Endothelial cell (in vitro differentiated cells): ENCODE measurements at regions not wholly inside any gene's neighbourhood (a gene's known extent, or its start where the extent isn't known, plus 50 kb on each side); places are given as distances from the start of the nearest gene placed in this dataset.

Experiments
- DNase-seq: peaks from one replicate; pipeline ENCODE4 v3.0.0; 2021; ENCODE audit warnings: low spot score
- H3K27ac Mint-ChIP-seq: one replicate; pipeline ENCODE4 v1.8.0; 2021; ENCODE audit warnings: mixed read lengths, inconsistent platforms; ENCODE audit not compliant: unreplicated experiment
- H3K27me3 Mint-ChIP-seq: one replicate; pipeline ENCODE4 v1.8.0; 2021; ENCODE audit warnings: mild to moderate bottlenecking, moderate library complexity, mixed read lengths, inconsistent platforms; ENCODE audit not compliant: unreplicated experiment
- H3K36me3 Mint-ChIP-seq: one replicate; pipeline ENCODE4 v1.8.0; 2021; ENCODE audit warnings: mild to moderate bottlenecking, low read depth, mixed read lengths, inconsistent platforms; ENCODE audit not compliant: unreplicated experiment
- H3K4me1 Mint-ChIP-seq: one replicate; pipeline ENCODE4 v1.8.0; 2021; ENCODE audit warnings: mild to moderate bottlenecking, mixed read lengths, inconsistent platforms; ENCODE audit not compliant: unreplicated experiment
- H3K4me3 Mint-ChIP-seq: one replicate; pipeline ENCODE4 v1.8.0; 2021; ENCODE audit warnings: mild to moderate bottlenecking, mixed read lengths, inconsistent platforms; ENCODE audit not compliant: unreplicated experiment
- H3K9me3 Mint-ChIP-seq: one replicate; pipeline ENCODE4 v1.8.0; 2021; ENCODE audit warnings: mixed read lengths, inconsistent platforms; ENCODE audit not compliant: unreplicated experiment
- TF ChIP-seq, protein P1 (sequence below): fragments of 200-600 bp; sonication (generic); IDR thresholded peaks from one replicate; pipeline ENCODE4 v1.5.0; 2021; ENCODE audit warnings: antibody characterized with exemption; ENCODE audit not compliant: unreplicated experiment

- TF ChIP-seq, protein P1, sequence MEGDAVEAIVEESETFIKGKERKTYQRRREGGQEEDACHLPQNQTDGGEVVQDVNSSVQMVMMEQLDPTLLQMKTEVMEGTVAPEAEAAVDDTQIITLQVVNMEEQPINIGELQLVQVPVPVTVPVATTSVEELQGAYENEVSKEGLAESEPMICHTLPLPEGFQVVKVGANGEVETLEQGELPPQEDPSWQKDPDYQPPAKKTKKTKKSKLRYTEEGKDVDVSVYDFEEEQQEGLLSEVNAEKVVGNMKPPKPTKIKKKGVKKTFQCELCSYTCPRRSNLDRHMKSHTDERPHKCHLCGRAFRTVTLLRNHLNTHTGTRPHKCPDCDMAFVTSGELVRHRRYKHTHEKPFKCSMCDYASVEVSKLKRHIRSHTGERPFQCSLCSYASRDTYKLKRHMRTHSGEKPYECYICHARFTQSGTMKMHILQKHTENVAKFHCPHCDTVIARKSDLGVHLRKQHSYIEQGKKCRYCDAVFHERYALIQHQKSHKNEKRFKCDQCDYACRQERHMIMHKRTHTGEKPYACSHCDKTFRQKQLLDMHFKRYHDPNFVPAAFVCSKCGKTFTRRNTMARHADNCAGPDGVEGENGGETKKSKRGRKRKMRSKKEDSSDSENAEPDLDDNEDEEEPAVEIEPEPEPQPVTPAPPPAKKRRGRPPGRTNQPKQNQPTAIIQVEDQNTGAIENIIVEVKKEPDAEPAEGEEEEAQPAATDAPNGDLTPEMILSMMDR, result no peak
- DNase-seq, result no peak
- peaks cover 7% of the 10 kb centered on the region for H3K36me3 Mint-ChIP-seq
- no peaks in the 10 kb centered on the region for H3K4me1 Mint-ChIP-seq
- no peaks in the 10 kb centered on the region for H3K27me3 Mint-ChIP-seq
- H3K27ac Mint-ChIP-seq, result no peak overlapping the region
- no peak overlapping the region for H3K4me3 Mint-ChIP-seq
- peaks cover 30% of the 10 kb centered on the region for H3K9me3 Mint-ChIP-seq
Observed at GRCh38 chr12:127393896-127394295, 873.1 kb upstream of the TMEM132C start.

DNA sequence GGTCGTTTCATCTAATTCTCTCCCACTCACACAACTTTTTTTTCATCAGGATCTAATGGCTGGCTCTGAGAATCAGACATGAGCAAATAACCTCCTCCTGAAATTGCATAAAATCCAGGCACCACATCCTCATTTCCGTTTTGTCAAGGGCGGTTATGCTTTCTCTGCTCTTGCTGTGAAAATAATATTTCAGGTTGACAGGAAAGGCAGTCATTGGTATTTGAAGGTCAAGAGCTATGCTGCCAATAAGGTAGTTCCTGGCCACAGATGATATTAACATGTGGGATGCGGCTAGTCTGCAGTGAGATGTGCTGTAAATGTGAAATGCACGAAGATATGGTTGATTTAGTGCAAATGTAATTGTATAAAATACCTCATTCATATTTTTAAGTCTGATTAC, 870.2 kb upstream of the TMEM132C start:
- H3K27me3 Mint-ChIP-seq, result no peaks in the 10 kb centered on the region
- H3K4me3 Mint-ChIP-seq, result no peak overlapping the region
- no peaks in the 10 kb centered on the region for H3K4me1 Mint-ChIP-seq
- peaks cover 15% of the 10 kb centered on the region for H3K9me3 Mint-ChIP-seq
- DNase-seq, result no peak
- H3K36me3 Mint-ChIP-seq, result peaks cover 3% of the 10 kb centered on the region
- H3K27ac Mint-ChIP-seq, result no peak overlapping the region
- TF ChIP-seq, protein P1, result no peak

GRCh38 chr12:127398016-127398710, 868.8 kb upstream of the TMEM132C start:
- no peak overlapping the region for H3K4me3 Mint-ChIP-seq
- H3K27me3 Mint-ChIP-seq, result no peaks in the 10 kb centered on the region
- no peaks in the 10 kb centered on the region for H3K4me1 Mint-ChIP-seq
- no peak for DNase-seq
- no peaks in the 10 kb centered on the region for H3K36me3 Mint-ChIP-seq
- H3K9me3 Mint-ChIP-seq, result peaks cover 15% of the 10 kb centered on the region
- TF ChIP-seq, protein P1, result no peak
- H3K27ac Mint-ChIP-seq, result no peak overlapping the region

DNA sequence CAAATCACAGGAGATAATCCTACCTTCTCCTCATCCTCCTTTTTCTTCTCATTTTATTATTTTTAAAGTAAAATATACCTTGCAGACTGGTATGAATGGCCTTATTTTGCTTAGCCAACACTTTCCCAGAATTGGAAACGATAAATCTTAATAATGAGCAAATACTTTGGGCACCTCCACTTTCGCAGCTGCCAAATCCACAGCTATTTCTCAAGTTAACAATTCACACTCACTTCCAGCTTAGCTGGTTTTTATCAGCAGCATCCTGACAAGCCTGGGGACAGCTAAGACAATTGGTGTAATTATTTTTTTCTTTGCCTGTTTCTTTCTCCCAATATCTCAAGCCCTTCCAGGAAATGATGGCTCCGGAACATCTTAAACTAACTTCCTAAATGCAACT, 867.5 kb upstream of the TMEM132C start:
- no peak overlapping the region for H3K4me3 Mint-ChIP-seq
- no peak for DNase-seq
- no peaks in the 10 kb centered on the region for H3K36me3 Mint-ChIP-seq
- peaks cover 24% of the 10 kb centered on the region for H3K9me3 Mint-ChIP-seq
- H3K4me1 Mint-ChIP-seq, result no peaks in the 10 kb centered on the region
- TF ChIP-seq, protein P1, result no peak
- no peaks in the 10 kb centered on the region for H3K27me3 Mint-ChIP-seq
- no peak overlapping the region for H3K27ac Mint-ChIP-seq

- no peaks in the 10 kb centered on the region for H3K36me3 Mint-ChIP-seq
- H3K4me1 Mint-ChIP-seq, result no peaks in the 10 kb centered on the region
- DNase-seq, result no peak
- peaks cover 23% of the 10 kb centered on the region for H3K9me3 Mint-ChIP-seq
- H3K4me3 Mint-ChIP-seq, result no peak overlapping the region
- no peak overlapping the region for H3K27ac Mint-ChIP-seq
- TF ChIP-seq, protein P1, result no peak
- H3K27me3 Mint-ChIP-seq, result no peaks in the 10 kb centered on the region
Observed at GRCh38 chr12:127400221-127400620, 866.7 kb upstream of the TMEM132C start.
